Germinal center (tissue), 1 donor: ENCODE measurements at regions not wholly inside any gene's neighbourhood (a gene's known extent, or its start where the extent isn't known, plus 50 kb on each side); places are given as distances from the start of the nearest gene placed in this dataset.
"Not testable (repeated sequence)": the region's sequence is repeated elsewhere in the genome, so short reads cannot be mapped to it uniquely, and the experiment has no call there.

Experiments
- DNase-seq: peaks from one replicate; pipeline ENCODE4 v3.0.0; 2012; ENCODE audit warnings: mixed read lengths, low spot score

DNA sequence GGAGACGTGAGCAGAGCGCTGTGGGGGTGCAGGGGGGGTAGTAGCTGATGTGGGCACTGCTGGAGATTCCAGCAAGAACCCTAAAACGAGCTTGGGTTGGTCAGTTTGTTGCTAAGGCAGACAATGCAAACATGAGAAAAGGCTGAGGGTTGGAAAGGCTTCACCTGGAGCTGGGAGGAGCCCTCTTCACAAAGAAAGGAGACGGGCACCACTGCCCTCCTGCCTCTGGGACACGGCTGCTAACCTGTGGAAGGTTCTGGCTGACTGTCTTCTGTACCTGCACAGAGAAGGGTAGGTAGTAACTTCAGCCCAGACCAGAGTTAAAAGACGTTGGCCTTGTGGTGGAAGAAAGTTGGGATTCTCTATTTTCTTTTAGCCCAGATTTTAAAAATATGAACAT, 108.7 kb downstream of the SUCLA2 start:
- DNase-seq = no peak

DNA sequence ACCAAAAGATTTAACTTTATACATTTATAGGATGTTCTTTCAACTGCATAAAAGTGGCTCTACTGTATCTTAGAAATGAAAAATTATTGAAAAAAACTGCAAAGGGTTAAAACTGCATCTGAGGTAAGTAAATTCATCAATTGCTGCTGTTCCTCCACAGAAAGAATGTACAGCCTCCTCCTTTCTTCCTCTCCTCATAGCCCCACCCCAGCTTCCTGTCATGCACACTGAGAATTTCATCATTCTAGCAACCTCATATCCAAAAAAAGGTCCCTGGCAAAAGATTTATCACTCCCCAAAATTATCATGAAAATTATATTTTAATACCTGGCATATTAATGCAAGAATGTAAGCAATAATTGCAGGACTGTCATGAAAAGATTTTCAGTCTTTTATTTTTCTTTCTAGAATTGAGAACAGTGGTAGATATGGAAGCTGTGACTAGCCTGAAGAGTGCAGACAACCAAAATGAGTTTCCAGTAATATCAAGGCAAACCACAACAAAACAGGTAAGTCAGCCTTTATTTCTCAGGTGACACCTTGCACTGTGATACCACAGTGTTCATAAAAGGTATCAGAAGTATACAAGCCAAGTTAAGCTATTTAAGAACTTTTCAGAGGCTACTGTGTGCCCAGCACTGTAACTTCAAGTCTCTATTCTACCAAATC, 110.8 kb downstream of the SUCLA2 start:
- DNase-seq = no peak

DNA sequence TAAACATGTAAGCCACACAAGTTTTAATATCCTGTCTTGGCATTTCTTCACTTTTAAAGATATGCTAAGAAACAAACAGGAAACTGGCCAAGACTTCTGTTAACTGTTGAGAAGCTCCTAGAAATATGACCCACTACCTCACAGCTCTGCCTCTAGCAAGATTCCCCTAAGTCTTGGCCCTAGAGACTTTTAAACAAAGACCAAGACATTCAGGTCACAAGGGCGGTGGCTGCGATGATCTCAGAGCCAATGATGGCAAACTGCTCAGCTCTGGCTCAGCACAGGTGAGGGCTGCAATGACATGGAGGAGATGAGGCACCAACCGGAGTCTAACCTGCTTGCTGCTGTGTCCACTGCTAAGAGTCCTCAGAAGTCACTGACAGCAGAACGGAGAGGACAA, 114.8 kb downstream of the SUCLA2 start:
- DNase-seq = no peak

DNA sequence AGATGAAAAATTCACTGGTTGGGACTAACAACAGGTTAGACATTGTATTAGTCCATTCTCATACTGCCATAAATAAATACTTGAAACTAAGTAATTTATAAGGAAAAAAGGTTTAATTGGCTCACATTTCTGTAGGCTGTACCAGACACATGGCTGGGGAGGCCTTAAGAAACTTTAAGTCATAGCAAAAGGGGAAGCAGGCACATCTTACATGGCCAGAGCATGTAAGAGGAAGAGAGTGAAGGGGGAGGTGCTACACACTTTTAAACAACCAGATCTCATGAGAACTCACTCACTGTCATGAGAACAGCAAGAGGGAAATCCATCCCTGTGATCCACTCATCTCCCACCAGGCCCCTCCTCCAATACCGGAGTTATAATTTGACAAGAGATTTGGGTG, 125.9 kb downstream of the SUCLA2 start:
- no peak for DNase-seq

DNA sequence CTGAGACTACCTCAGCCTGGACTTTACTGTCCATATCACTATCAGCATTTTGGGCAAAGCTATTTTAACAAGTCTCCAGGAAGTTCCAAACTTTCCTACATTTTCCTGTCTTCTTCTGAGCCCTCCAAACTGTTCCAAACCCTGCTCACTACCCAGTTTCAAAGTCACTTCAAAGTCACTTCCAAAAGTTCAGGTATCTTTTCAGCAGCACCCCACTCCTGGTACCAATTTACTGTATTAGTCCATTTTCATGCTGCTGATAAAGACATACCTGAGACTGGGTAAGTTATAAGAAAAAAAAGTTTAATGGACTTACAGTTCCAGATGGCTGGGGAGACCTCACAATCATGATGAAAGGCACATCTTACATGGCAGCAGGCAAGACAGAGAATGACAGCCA, 127.1 kb downstream of the SUCLA2 start:
- DNase-seq = not testable (repeated sequence)

DNA sequence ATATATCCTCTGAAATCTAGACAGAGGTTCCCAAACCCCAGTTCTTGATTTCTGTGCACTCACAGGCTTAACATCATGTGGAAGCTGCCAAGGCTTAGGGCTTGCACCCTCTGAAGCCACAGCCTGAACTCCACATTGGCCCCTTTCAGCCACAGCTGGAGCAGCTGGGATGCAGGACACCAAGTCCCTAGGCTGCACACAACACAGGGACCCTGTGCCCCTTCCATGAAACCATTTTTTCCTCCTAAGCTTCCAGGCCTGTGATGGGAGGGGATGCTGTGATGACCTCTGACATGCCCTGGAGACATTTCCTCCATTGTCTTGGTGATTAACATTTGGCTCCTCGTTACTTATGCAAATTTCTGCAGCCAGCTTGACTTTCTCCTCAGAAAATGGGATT, 127.8 kb downstream of the SUCLA2 start:
- not testable (repeated sequence) for DNase-seq

DNA sequence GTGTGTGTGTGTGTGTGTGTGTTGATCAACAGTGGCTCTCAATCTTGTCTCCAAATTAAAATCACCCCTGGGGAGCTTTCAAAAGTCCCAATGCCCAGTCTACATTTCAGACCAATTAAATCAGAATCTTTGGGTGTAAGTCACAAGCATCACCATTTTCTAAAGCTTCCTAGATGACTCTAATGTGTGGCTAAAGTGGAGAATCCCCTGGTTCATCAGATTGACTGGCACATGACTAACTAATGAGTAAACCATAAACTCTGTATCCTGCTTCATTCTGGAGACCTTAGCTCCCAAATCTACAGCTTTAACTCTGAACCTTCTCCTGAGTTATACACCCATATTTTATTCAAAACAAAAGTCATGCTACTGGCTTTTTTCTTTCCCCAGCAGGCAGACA, 131.3 kb downstream of the SUCLA2 start:
- DNase-seq = no peak

DNA sequence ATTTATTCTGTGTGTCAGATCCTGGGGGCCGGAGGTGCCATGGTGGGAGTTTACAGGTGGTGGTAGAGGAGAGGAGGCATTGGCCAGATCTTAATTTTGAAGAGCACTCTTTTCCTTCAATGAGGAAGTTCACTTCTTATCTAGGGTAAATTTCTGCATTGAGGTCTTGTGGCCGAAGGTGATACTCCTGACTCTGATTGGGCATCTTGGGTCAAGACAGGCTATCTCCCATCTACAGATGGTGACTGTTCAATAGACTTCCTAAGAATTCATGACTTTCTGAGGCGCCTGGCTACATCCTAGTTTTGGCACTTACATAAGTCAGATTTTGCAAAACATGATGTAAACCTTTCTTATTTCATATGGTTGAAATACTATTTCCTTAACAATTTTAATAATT, 135.2 kb downstream of the SUCLA2 start:
- no peak for DNase-seq

DNA sequence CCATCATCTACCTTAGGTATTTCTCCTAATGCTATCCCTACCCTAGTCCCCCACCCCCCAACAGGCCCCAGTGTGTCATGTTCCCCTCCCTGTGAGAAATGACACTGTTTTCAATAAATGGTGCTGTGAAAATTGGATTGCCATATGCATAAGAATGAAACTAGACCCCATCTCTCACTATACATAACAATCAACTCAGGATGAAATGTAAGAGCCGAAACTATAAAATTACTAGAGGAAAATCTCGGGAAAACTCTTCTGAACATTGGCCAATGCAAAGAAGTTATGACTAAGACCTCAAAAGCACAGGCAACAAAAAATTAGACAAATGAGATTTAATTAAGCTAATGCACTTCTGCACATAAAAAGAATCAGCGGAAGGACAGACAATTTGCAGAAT, 138.2 kb downstream of the SUCLA2 start:
- DNase-seq = no peak

DNA sequence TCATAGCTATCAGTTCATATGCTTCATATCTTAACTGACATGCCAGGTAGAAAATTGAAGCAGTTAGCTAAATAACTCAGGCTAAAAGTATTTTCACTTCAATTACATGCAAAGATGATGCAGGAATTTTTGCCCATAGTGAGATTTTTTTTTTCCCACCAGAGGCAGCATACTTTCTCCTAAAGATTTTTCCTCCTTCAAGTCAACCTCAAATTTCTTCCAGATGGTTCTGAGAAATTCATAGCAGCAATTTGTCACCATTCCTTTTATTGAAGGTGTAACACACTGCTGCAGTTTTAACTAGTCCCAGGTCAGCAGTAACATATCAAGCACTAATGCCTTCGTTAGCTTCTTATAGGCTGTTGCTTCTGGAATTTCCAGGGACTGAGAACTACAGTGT, 141.9 kb downstream of the SUCLA2 start:
- no peak for DNase-seq

DNA sequence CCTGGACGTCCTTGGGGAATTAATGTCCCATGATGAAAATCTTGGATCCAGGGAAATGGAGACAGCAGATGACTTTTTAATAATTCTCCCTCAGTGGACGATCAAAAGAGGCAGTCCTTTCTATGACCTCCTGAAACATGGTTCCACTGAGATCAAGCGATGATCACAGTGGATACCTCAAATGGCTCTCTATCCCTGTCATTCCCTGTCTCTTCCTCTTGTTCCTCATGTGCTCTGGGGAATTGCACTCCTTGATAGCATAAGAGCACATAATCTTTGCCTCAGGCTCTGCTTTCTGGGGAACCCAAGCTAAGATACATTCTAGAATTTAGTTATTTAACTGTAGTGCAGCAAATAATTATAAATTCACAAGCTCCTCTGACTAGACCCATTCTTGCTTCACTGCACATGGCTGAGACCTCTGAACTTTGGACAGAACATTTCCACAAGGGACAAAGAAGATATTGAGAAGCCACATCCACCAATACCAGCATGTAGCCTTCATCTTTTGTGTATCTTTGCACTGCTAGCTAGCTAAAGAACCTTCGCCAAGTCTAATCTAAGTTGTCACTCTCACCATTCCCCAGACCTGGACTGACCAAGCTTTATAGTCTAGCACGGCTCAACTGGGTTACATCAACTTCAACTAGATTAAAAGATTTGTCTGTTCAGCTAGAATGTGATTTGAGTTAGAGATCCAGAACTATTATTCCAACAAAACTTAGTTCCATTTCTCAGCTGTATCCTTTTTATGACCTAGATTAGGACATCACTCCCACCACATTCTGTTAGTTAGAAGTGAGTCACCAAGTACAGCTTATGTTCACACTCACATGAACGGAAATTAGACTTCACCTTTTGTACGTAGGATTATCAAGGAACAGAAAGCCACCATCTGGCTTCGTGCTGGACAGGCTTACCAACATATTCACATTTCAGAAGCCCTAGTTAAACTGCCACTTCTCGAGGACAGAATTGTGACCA, 142.7 kb downstream of the SUCLA2 start:
- no peak for DNase-seq

DNA sequence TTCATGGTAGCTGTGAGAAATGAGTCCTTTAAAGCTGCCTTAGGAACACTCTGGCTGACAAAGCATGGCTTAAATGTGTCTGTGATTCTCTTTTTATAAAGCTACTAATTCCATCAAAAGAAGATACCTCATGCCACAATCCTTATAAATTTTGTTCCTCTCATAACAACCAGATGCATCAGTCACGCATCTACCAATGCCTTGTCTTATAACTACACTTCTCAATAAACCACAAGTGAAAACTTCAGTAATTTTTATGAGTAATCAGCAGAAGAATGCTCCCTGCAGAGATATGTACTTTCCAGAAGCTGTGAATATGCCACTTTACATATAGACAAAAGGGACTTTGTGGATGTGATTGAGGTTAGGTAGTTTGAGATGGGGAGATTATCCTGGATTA, 147.8 kb downstream of the SUCLA2 start:
- no peak for DNase-seq

DNA sequence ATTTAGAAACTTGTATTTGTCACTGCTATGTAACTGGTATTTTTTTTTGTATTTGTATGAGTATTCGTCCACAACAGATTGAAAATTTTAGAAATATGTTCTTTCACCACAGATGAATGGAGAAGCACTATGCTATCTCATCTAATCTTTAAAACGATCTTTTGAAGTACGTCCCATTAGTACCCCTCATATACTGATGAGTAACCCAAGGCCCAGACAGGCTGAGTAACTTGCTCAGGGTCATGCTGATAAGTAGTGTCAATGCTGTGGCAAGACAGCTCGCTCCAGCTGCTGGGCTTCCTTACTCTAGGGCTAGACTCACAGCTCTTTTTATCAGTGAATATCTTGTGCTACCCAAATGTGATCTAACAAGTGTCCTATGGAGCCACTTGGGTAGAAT, 154.2 kb downstream of the SUCLA2 start:
- no peak for DNase-seq

DNA sequence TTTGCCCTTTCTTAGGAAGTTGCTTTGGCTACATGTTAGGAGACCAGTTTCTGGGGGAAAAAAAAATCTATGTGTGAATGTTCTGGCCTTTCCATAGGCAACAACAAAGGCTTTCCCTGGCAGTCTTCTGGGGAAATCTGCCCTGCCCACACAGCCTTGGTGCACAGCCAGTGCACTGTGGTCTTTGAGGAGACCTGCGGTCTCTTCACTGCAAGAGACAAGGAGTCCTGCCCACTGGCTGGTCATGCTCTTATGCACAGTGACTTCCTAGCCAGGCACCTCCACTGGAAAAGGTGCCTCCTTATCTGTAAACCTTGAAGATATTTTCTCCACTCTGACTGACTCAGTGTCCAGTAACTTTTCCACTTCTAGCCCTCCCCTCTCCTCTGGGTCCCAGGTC, 155.1 kb downstream of the SUCLA2 start:
- no peak for DNase-seq

DNA sequence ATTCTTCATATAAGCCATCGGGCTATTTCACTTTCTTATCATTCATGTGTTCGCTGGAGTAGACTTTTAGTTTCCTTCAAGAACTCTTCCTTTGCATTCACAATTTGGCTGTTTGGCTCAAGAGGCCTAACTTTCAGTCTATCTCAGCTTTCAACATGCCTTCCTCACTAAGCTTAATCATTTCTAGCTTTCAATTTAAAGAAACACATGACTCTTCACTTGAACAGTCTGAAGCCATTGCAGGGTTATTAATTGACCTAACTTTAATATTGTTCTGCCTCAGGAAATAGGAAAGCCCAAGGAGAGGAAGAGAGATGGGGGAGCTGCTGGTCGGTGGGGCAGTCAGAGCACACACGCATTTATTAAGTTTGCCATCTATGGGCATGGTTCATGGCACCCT, 158.1 kb downstream of the SUCLA2 start:
- DNase-seq = no peak

DNA sequence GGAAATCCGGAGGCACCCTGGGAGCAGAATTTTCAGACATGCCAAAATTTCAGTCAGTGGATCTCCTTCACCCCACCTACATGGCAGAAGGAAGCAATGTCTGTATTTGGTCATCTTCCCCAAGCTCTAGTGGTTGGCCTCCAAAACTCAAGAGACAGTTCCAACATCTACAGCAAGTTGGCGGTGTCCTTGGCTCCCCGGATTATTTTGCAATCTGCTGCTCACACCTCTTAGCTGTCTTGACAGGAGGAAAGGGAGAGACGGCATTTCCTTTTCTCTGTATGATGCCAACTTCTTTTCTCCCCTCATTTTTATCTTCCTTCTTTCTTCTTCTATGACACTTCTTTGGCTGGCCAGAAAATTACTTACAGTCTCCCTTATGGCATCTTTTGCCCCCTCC, 159.9 kb downstream of the SUCLA2 start:
- DNase-seq = no peak

DNA sequence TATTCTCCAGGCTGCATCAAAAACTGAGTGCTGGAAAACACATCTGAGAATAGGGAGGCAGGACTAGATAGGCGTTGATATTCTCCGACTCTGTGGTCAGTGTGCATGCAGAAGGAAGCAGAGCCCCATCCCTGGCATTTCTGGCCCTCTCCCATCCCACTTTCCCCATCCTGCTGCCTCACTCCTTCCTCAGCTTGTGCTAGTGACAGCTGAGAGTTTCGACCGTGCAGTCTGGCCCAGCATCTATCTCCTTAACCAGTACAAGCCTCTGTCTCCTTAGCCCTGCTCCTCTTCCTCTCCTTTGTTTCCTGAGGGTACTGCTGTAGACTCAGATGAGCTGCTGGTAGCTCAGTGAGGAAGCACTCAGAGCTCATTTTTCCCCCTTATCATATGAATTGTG, 163.2 kb downstream of the SUCLA2 start:
- no peak for DNase-seq

DNA sequence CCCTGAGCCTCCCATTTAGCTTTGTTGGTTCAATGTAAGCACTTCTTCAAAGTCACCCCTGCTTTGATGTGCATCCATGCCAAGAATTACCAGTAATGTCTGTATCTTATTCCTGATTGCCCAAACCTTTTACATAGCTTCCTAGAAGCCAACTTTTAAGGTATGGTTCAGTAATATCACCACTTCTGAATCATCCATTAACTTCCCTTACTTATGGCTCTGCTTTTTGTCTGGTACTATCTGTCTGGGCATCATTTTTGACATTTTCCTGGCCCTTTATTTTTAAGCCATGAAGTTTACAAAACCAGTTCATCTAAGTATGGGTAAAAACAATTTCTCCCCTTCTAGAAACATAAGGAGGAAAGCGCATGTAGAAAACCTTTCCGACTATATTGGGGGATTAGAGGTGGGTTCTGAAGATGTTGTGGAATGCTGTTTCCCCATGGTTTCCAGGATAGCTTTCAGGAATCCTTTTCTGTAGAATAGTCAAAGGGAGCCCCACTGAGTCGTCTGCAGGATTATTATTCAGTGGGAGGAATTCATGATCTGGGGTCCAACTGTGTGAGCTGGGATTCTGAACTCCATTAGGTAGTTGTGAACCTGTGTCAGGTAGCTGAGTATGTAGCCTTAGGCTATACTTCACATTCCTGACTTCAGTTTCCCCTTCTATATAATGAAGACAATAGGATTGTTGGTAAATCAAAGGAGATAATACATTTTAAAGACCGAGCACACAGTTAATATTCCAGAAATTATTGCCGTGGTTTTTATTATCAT, 163.8 kb downstream of the SUCLA2 start:
- DNase-seq = no peak

DNA sequence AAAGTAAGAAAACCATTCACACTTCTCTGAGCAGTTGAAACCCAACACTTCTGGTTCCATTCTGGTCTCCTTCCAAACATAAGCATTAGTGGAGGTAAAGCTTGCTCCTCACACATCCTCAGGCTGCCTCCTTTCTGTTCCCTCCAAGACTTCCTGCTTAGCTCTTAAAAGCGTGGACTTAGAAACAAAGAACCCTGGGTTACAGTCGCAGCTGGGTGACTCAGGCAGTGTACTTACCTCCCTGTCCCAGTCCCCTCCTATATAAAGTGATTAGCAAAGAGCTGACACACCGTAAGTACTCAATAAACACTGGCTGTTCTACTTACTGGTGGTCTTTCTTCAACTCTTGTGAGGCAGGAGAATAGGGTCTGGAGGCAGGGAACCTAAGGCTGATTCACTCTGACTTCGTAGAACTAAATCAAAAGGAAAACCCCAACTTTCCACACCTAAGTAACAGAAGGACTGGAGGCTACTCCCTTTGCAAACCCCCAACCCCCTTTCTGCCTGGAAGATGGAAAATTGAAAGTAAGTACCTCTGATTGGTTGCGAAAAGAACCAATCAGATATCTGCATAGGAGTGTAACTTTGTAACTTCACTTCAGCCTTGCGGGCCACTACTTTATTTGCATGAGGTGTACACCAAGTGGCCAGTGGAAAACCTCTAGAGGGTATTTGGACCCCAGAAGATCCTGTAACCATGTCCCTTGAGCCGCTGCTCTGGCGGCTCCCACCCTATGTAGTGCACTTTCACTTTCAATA, 165.4 kb downstream of the SUCLA2 start:
- DNase-seq = no peak

DNA sequence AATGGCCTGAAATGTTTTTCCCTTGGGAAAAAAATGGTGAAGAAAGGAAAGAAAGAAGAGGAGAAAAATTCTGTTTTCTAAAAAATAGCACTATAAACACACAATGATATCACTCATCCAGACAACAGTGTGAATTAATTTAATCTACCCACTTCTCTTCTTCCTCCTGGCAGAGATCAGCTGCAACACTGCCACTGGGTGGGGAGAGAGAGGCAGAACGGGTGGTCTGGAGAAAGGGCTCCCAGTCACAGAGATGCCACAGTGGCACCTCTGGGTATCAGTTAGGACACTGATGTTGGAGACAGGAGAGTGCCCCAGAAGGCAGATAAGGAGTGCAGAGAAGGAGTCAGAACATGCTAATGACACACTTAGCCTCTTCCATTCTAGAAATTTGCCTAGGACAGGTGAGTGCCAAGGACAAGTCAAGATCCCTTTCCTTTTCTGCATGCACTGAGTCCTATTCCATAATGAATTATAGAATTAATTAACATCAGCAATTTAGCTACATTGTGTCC, 168.6 kb downstream of the SUCLA2 start:
- DNase-seq = no peak

DNA sequence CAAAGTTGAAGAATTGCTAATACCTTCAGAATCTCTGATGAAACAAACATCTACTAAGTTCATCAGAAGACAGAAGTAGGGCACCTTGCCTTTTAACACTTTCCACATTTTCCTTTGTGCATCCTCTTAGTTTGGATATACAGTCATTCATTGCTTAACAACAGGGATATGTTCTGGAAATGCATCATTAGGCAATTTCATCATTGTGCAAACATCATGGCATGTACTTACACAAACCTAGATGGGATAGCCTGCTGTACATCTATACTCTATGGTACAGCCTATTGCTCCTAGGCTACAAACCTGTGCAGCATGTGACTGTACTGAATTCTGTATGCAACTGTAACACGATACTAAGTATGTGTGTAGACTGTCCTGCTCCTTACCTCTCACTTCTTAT, 169.8 kb downstream of the SUCLA2 start:
- no peak for DNase-seq

DNA sequence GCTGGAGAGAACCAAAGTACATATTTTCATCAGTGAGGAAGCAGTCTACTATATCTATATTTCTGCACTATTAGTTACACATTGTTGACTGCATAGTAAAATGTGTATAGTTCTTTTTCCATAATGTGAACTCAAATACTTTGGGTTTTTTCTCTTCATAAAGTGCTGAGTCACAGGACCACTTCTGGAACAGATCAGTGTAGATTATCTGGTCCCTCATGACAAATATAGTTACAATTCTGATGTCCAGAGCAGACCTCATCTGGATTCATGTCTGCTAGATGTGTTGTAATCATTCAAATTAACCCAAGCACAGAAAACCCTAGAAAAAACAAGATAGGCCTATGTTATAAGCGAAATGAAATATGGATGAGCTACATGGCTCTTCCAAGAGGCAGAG, 171.4 kb downstream of the SUCLA2 start:
- DNase-seq = no peak
